Gastroesophageal sphincter (tissue), 3 donors: ENCODE measurements at regions not wholly inside any gene's neighbourhood (a gene's known extent, or its start where the extent isn't known, plus 50 kb on each side); places are given as distances from the start of the nearest gene placed in this dataset.

Experiments used
- POLR2A ChIP-seq, 2 donors: fragments of 450-650 bp; IDR thresholded peaks; one replicate each; pipeline ENCODE4 v1.6.1; 2017; ENCODE audit warnings: antibody characterized with exemption in 2 of 2, mild to moderate bottlenecking in 2 of 2, moderate library complexity in 1 of 2
- TF ChIP-seq, protein P1 (sequence below), 4 experiments: fragments of 200-600 bp in 2 of 4; fragments of 450-650 bp in 2 of 4; sonication (generic) in 1 of 4; IDR thresholded peaks; one replicate each; pipeline ENCODE4 v1.5.1; 2017 to 2019; ENCODE audit warnings: antibody characterized with exemption in 4 of 4, mild to moderate bottlenecking in 2 of 4, moderate library complexity in 2 of 4

DNA sequence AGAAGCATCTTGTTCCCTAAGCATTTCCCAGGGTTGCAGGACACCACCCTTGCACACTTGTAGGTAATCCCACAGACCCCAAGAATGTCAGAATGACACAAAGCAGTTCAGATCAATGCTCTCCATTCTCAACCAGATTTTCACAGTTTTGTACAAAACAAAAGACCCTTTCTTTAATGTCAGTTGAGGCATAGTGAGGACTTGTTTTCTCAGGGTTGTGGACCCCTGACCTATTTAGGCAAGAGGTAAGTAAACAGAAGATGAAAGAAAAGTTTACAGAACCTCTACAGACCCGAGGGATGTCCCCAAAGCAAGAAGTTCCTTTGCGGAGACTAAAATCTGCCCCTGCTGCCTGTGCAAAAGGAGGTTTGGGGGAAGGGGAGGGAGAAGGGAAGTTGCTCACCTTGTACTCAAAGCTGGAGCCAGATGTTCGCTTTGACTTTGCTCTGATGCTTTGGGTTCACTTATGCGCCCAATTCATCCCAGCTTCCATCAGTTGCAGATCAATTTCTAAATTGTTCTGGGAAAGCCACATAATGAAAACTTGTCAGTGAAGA, 635.4 kb downstream of the EPHA4 start:
- TF ChIP-seq, protein P1, sequence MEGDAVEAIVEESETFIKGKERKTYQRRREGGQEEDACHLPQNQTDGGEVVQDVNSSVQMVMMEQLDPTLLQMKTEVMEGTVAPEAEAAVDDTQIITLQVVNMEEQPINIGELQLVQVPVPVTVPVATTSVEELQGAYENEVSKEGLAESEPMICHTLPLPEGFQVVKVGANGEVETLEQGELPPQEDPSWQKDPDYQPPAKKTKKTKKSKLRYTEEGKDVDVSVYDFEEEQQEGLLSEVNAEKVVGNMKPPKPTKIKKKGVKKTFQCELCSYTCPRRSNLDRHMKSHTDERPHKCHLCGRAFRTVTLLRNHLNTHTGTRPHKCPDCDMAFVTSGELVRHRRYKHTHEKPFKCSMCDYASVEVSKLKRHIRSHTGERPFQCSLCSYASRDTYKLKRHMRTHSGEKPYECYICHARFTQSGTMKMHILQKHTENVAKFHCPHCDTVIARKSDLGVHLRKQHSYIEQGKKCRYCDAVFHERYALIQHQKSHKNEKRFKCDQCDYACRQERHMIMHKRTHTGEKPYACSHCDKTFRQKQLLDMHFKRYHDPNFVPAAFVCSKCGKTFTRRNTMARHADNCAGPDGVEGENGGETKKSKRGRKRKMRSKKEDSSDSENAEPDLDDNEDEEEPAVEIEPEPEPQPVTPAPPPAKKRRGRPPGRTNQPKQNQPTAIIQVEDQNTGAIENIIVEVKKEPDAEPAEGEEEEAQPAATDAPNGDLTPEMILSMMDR (IDR thresholded peaks at IDR 0.05), result no peak
- TF ChIP-seq POLR2A (IDR thresholded peaks at IDR 0.05), result no peak
